NB4 (cell line): ENCODE measurements at regions not wholly inside any gene's neighbourhood (a gene's known extent, or its start where the extent isn't known, plus 50 kb on each side); places are given as distances from the start of the nearest gene placed in this dataset.

Experiments
- DNase-seq: peaks from one replicate; pipeline ENCODE4 v3.0.0; 2010; ENCODE audit warnings: low read depth
- H3K4me3 ChIP-seq: one replicate; pipeline ENCODE4 v1.5.1; 2011; ENCODE audit warnings: mild to moderate bottlenecking, low read depth, low read length, moderate library complexity
- MYC ChIP-seq: IDR thresholded peaks from 2 replicates; pipeline ENCODE4 v1.6.1; 2011; ENCODE audit warnings: low read depth, low read length
- POLR2A ChIP-seq: IDR thresholded peaks from 2 replicates; pipeline ENCODE4 v1.6.1; 2011; ENCODE audit warnings: mild to moderate bottlenecking; ENCODE audit not compliant: insufficient read length; ENCODE audit errors: extremely low read depth
- TF ChIP-seq, protein P1 (sequence below): IDR thresholded peaks from 2 replicates; pipeline ENCODE4 v1.6.1; 2011; ENCODE audit warnings: low read depth, low read length
- TF ChIP-seq, protein P2 (sequence below): IDR thresholded peaks from one replicate; pipeline ENCODE4 v1.5.1; 2012; ENCODE audit warnings: low read depth, low read length

DNA sequence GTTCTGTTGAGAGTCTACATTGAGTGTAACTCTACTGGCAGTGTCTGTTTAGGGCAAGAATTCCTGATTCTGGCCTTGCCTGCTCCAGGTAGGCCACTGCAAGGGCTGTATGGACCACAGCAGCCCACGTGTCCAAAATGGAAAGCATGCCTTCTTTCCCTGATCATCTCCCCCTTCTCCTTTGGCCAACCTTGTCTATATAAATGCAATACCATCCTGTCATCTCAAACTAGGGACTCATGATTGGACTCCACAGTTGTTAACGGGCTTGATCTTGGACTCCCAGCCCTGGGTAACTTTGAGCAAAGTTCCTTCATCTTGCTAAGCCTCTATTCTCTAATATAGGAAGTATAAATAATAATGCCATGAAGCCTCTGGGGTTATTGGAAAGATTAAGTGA is 533.6 kb downstream of the BNC2 start:
- TF ChIP-seq, protein P1, sequence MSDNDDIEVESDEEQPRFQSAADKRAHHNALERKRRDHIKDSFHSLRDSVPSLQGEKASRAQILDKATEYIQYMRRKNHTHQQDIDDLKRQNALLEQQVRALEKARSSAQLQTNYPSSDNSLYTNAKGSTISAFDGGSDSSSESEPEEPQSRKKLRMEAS = no peak
- H3K4me3 ChIP-seq = no peak overlapping the region
- no peak for DNase-seq

DNA sequence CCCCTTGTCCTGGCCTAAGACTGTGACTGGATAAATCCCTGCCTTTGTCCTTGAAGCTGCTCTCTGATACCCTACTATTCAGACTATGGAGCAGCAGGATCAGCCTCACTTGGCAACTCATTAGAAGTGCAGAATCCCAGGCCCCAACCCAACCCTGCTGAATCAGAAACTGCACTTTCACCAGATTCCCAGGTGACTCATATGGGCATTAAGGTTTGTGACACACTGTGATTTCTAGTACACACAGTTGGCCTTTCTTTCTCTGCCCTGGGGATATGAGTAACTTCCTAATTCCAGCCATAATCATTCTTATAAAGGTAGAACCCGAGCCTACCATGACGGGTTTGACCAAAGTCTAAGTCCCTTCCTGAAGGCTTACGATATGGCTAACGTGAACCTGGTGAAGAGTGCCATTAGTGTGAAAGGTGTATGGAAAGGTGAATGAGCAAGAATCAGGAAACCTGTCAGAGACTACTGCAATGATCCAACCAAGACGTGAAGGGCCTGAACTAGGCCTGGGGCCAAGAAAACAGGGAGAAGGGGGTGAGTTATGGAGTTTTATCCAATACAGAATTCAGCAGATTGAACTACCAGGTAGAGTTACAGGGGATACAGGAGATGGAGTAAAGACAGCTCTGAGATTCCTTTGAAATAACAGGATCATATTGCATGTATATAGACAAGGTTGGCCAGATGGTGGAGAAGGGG is 533.0 kb downstream of the BNC2 start:
- no peak for DNase-seq
- TF ChIP-seq, protein P2, sequence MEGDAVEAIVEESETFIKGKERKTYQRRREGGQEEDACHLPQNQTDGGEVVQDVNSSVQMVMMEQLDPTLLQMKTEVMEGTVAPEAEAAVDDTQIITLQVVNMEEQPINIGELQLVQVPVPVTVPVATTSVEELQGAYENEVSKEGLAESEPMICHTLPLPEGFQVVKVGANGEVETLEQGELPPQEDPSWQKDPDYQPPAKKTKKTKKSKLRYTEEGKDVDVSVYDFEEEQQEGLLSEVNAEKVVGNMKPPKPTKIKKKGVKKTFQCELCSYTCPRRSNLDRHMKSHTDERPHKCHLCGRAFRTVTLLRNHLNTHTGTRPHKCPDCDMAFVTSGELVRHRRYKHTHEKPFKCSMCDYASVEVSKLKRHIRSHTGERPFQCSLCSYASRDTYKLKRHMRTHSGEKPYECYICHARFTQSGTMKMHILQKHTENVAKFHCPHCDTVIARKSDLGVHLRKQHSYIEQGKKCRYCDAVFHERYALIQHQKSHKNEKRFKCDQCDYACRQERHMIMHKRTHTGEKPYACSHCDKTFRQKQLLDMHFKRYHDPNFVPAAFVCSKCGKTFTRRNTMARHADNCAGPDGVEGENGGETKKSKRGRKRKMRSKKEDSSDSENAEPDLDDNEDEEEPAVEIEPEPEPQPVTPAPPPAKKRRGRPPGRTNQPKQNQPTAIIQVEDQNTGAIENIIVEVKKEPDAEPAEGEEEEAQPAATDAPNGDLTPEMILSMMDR = no peak
- no peak overlapping the region for H3K4me3 ChIP-seq

DNA sequence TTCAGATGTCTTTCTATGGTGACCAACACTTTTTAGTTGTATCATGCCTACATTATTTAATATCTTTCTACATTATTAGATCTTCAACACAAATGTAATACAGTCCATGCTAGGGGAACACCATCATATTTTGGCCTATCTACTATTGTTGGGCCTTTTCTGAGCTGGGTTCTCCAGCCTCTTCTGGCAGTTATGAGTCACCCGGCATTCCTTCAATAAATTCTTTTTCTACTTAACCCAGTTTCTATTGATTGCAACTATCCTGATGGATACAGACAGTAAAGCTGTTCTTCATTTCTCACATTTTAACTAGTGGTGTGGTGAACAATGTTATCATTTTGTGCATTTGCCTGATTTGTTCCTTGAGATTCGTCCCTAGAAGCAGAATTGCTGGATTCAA is 529.3 kb downstream of the BNC2 start:
- DNase-seq = no peak
- TF ChIP-seq POLR2A (no peak), MYC (no peak)
- TF ChIP-seq, protein P2 = no peak
- TF ChIP-seq, protein P1 = no peak
- no peak overlapping the region for H3K4me3 ChIP-seq

DNA sequence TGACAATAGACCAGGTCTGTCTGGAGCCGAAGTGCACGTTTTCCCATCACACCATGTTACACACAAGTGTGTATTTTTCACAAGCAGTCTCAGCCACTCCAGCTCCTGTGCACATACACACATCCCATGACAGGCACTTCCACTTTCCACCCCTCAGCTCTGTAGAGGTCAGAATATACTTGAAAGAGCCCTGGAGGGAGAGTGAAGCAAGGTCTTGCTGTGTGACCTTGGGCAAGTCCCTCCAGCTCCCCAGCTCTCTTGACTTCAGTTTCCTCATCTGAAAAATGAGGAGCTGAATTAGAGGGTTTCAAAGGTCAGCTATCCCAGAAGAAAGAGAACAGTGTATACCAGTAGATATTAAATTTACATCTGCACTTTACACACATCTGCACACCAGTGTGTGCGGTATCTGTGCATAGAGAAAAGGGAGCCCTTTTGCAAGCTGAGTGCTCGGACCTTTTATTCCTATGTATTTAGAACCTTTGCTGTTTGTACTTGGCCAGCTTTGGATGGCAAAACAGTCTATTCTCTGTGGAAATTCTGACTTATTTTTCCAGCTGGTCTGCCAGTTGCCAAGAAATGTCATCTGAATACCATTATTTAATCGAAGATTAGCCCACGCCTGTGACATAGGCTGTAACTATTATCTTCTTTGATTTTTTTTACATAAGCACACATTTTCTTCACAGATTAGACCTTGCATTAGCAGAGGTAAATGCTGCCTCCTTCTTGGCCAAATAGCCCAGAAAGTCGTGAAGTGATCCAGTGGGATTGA is 528.0 kb downstream of the BNC2 start:
- TF ChIP-seq MYC = no peak
- no peak for TF ChIP-seq POLR2A
- TF ChIP-seq, protein P2 = no peak
- TF ChIP-seq, protein P1 = no peak
- no peak for DNase-seq
- no peak overlapping the region for H3K4me3 ChIP-seq

DNA sequence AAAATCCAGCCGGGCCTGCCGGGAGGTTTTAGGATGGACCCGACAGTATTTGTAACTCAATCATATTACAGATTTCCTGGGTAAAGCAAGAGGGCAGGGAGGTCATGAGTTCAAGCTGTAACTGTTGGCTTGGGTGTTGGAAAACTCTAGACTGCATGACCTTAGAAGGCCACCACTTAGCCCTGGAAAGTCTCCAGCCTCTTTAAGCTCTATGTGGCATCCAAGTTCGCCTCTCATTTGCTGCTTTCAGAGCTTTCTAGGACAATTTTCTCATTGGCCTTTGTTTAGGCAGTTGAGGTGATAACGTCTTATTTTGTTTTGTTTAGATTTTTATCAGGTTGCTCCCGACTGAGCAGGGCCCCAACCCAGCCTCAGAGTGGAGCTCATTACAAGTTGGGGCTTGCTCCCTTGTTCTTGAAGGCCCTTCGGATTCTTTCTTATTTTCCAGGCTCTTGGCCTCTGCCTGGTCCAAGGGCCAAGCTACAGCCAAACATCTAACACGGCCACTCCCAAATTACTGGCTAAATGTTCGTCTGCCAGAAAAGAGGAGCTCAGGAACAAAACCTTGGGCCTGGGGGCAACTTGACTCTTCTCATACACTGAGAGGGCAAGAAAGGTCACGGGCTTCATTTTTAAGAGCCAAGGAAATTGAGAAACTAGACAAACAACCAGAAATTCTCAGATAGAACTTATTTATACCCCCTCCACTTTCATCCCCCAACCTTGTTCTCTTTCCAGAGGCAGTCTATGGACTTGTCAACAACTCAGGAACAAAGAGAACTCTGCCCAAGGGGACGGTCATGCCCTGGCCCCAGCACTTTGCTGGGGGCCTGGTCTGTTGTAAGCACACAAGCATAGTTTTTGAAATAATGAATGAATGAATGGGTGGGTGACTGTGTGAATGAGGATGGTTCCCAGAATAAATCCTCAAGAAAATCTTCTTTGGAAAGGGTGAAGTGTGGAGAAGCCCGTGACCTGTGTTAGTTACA is 526.9 kb downstream of the BNC2 start:
- H3K4me3 ChIP-seq = no peak overlapping the region
- no peak for TF ChIP-seq MYC
- TF ChIP-seq, protein P2 = no peak
- TF ChIP-seq, protein P1 = no peak
- TF ChIP-seq POLR2A = no peak
- DNase-seq = no peak

DNA sequence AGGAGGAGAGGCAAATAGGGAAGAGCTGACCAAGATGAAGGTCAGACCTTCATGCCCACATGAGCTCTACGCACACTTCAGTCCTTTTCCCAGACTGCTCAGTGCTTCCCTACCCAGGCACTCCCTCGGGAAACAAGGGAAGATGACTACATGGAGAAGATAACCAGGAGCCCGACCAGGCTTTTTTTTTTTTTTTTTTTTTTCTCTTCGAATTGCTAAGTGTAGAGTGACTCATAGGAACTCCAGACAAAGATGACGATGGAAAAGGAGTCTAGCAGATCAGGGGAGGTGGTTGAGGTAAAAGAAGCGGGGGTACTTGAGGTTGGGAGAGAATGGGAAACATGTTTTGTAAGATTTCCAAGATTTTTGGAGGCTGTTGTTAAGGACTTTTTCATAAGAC is 526.1 kb downstream of the BNC2 start:
- DNase-seq = no peak
- TF ChIP-seq, protein P2 = no peak
- TF ChIP-seq, protein P1 = no peak
- TF ChIP-seq MYC (no peak), POLR2A (no peak)

More for the DNA sequence above, 526.1 kb downstream of the BNC2 start:
- no peak overlapping the region for H3K4me3 ChIP-seq
